ENCODE measurements at regions not wholly inside any gene's neighbourhood (a gene's known extent, or its start where the extent isn't known, plus 50 kb on each side); places are given as distances from the start of the nearest gene placed in this dataset.
A peak's percentile ranks its signal among the peaks of the same experiment; 100 is the strongest.
"Not testable (repeated sequence)": the region's sequence is repeated elsewhere in the genome, so short reads cannot be mapped to it uniquely, and the experiment has no call there.

DNA sequence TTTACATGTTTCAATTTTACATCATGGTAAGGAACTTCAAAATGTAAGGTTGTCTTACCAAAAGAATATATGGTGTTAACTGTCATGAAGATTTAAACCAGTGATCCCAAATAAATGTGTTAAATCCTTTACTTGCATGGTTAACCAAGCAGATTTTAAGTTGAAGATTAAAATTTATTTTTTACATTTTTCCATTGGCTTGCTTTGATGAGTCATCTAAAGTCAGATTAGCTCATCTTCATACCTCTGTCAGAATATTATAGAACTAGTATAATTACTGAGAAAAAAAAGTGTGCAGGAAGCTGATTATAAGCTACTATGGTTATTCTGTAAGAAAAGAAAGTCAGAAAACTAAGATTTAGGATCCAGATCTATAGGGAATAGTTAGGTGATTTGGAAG, 95.3 kb upstream of the DPH5 start:
- Histone ChIP-seq H3K36me3 (ENCODE audit: control insufficient read depth in 2 of 3, insufficient read depth in 3 of 3, low read length in 3 of 3) (no peaks in the 10 kb centered on the region), H3K9me3 (ENCODE audit: control insufficient read depth in 2 of 3, low read length in 3 of 3) (no peaks in the 10 kb centered on the region), H3K4me1 (ENCODE audit: control insufficient read depth in 2 of 2, insufficient read depth in 2 of 2, low read length in 2 of 2) (peaks cover 22 to 29% of the 10 kb centered on the region in 2 donors), H3K27me3 (ENCODE audit: control insufficient read depth in 2 of 2, insufficient read depth in 2 of 2, low read length in 2 of 2) (no peaks in the 10 kb centered on the region), H3K27ac (ENCODE audit: low read depth, low read length) (peak overlapping the region; percentile 63), H3K4me3 (ENCODE audit: low read length) (no peak overlapping the region)
- POLR2A ChIA-PET: interaction anchor here (1.9 to 2.4 kb wide), 2 partner anchors 16 to 115 kb away, joined by 10 to 17 read pairs; partner anchors contain the start of gene S1PR1
- Mint-ChIP-seq H3K9me3 (peaks cover 0 to 12% (median 2%) of the 10 kb centered on the region in 11 donors), H3K27me3 (peaks cover 0 to 4% (median 0%) of the 10 kb centered on the region in 5 donors), H3K36me3 (peaks cover 0 to 33% (median 0%) of the 10 kb centered on the region in 5 donors), H3K4me3 (peak overlapping the region in 7 of 10 donors; percentile 12 to 81 (median 44)), H3K27ac (peak overlapping the region; percentile 36 to 95 (median 91)), H3K4me1 (peaks cover 28 to 83% (median 69%) of the 10 kb centered on the region in 7 donors)
- CTCF ChIA-PET: interaction anchor here (1.3 to 3.1 kb wide), 2 partner anchors 13 to 167 kb away, joined by 4 to 12 read pairs; no protein-coding TSS in a partner anchor
- DNase-seq (no peak), ATAC-seq (no peak)
- intact Hi-C loops (cut with micrococcal nuclease): loop anchor here (1.0 to 10.0 kb wide), 3 partner anchors 7 to 96 kb away; partner anchors contain the start of gene DPH5 (in 1 of the 2)

DNA sequence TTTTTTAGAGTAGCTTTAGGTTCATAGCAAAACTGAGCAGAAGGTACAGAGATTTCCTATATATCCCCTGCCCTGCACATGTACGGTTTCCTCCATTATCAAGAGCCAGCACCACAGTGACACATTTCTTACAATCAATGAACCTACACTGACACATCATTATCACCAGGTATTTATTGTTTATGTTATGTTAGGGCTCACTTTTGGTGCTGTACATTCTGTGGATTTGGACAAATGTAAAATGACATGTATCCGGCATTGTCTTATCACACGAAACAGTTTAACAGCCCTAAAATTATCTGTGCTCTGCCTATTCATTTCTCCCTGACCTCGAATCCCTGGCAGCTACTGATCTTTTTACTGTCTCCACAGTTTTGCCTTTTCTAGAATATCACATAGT, 93.7 kb upstream of the DPH5 start:
- Histone ChIP-seq H3K4me3 (ENCODE audit: low read length) (no peak overlapping the region), H3K4me1 (ENCODE audit: control insufficient read depth in 2 of 2, insufficient read depth in 2 of 2, low read length in 2 of 2) (peaks cover 22 to 29% of the 10 kb centered on the region in 2 donors), H3K27ac (ENCODE audit: low read depth, low read length) (peak overlapping the region; percentile 17), H3K27me3 (ENCODE audit: control insufficient read depth in 2 of 2, insufficient read depth in 2 of 2, low read length in 2 of 2) (no peaks in the 10 kb centered on the region), H3K36me3 (ENCODE audit: control insufficient read depth in 2 of 3, insufficient read depth in 3 of 3, low read length in 3 of 3) (no peaks in the 10 kb centered on the region), H3K9me3 (ENCODE audit: control insufficient read depth in 2 of 3, low read length in 3 of 3) (no peaks in the 10 kb centered on the region)
- Mint-ChIP-seq H3K36me3 (peaks cover 0 to 33% (median 0%) of the 10 kb centered on the region in 5 donors), H3K4me1 (peaks cover 23 to 73% (median 63%) of the 10 kb centered on the region in 7 donors), H3K27ac (peak overlapping the region in 8 of 9 donors; percentile 35 to 95 (median 60)), H3K9me3 (peaks cover 0 to 8% (median 0%) of the 10 kb centered on the region in 11 donors), H3K4me3 (no peak overlapping the region), H3K27me3 (peaks cover 0 to 4% (median 0%) of the 10 kb centered on the region in 5 donors)
- CTCF ChIA-PET: interaction anchor here (0.6 to 1.5 kb wide), 5 partner anchors 17 to 239 kb away, joined by 3 to 5 read pairs (median 3); no protein-coding TSS in a partner anchor
- ATAC-seq (no peak), DNase-seq (no peak)
- intact Hi-C loops (cut with micrococcal nuclease): no loop called here
- POLR2A ChIA-PET: interaction anchor here (1.1 kb wide), 1 partner anchor 36 kb away, joined by 3 read pairs; no protein-coding TSS in a partner anchor

DNA sequence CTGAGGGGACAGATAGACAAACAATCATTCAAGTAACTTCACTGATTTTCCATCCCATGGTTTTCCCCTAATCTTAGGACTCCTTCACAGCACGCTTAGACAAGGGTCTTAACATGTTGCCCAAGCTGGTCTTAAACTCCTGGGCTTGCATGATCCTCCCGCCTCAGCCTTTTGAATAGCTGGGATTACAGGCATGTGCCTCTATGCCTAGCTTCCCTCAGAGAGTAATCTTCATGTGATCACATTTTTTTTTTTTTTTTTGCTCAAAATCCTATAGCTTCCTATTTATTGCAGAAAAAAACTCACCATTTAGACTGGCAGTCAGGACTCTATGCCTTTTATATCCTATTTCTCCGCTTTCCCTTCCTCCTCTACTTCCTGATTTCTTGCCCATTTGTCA, 90.4 kb upstream of the DPH5 start:
- peak overlapping the region in 7 of 9 donors; percentile 57 to 92 (median 68) for H3K27ac Mint-ChIP-seq
- Histone ChIP-seq H3K27me3 (ENCODE audit: control insufficient read depth in 2 of 2, insufficient read depth in 2 of 2, low read length in 2 of 2) (no peaks in the 10 kb centered on the region), H3K4me1 (ENCODE audit: control insufficient read depth in 2 of 2, insufficient read depth in 2 of 2, low read length in 2 of 2) (peaks cover 14 to 22% of the 10 kb centered on the region in 2 donors), H3K4me3 (ENCODE audit: low read length) (no peak overlapping the region), H3K36me3 (ENCODE audit: control insufficient read depth in 2 of 3, insufficient read depth in 3 of 3, low read length in 3 of 3) (no peaks in the 10 kb centered on the region), H3K9me3 (ENCODE audit: control insufficient read depth in 2 of 3, low read length in 3 of 3) (no peaks in the 10 kb centered on the region), H3K27ac (ENCODE audit: low read depth, low read length) (no peak overlapping the region)
- CTCF ChIA-PET: interaction anchor here (1.9 kb wide), 1 partner anchor 10 kb away, joined by 11 read pairs; no protein-coding TSS in a partner anchor
- peaks cover 0 to 4% (median 0%) of the 10 kb centered on the region in 5 donors for H3K27me3 Mint-ChIP-seq
- peak overlapping the region in 1 of 10 donors; percentile 30 for H3K4me3 Mint-ChIP-seq
- intact Hi-C loops (cut with micrococcal nuclease): no loop called here
- DNase-seq (no peak), ATAC-seq (no peak)
- H3K9me3 Mint-ChIP-seq: peaks cover 0 to 11% (median 3%) of the 10 kb centered on the region in 11 donors
- POLR2A ChIA-PET: interaction anchor here (0.7 to 4.1 kb wide), 5 partner anchors 11 to 121 kb away, joined by 3 to 27 read pairs (median 5); partner anchors contain the start of gene S1PR1
- H3K36me3 Mint-ChIP-seq: peaks cover 0 to 39% (median 3%) of the 10 kb centered on the region in 5 donors
- peaks cover 20 to 75% (median 64%) of the 10 kb centered on the region in 7 donors for H3K4me1 Mint-ChIP-seq

DNA sequence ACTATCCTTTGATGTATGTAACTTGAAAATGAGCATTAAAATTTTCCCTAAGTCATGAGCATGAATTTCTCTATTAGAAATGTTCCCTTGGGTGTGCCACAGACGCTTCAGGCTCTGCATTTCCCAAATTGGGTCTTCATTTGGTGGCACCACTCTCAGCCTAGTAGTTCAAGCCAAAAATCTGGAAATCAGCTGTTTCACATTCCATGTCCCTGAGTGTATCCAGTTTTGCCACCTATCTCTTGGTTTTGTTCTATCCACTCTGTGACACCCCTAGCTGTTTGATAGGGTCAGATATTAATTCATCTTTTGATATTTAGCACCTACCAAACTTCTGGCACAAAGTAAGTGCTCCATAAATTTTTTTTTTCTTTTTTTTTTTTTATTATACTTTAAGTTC, 89.5 kb upstream of the DPH5 start:
- no peak for DNase-seq
- Mint-ChIP-seq H3K9me3 (peaks cover 0 to 17% (median 3%) of the 10 kb centered on the region in 11 donors), H3K36me3 (peaks cover 0 to 45% (median 3%) of the 10 kb centered on the region in 5 donors), H3K4me1 (peaks cover 25 to 75% (median 64%) of the 10 kb centered on the region in 7 donors), H3K27me3 (peaks cover 0 to 4% (median 0%) of the 10 kb centered on the region in 5 donors), H3K27ac (peak overlapping the region in 5 of 9 donors; percentile 6 to 80 (median 51)), H3K4me3 (no peak overlapping the region)
- intact Hi-C loops (cut with micrococcal nuclease): no loop called here
- no peaks in the 10 kb centered on the region for H3K27me3 ChIP-seq (ENCODE audit: control insufficient read depth in 2 of 2, insufficient read depth in 2 of 2, low read length in 2 of 2)
- peaks cover 22 to 23% of the 10 kb centered on the region in 2 donors for H3K4me1 ChIP-seq (ENCODE audit: control insufficient read depth in 2 of 2, insufficient read depth in 2 of 2, low read length in 2 of 2)
- ChIA-PET POLR2A (interaction anchor here (0.7 to 4.1 kb wide), 6 partner anchors 8 to 176 kb away, joined by 3 to 27 read pairs (median 6); partner anchors contain the start of gene S1PR1), CTCF (interaction anchor here (1.9 kb wide), 1 partner anchor 11 kb away, joined by 11 read pairs; no protein-coding TSS in a partner anchor)
- no peaks in the 10 kb centered on the region for H3K9me3 ChIP-seq (ENCODE audit: control insufficient read depth in 2 of 3, low read length in 3 of 3)
- no peak overlapping the region for H3K27ac ChIP-seq (ENCODE audit: low read depth, low read length)
- ATAC-seq: no peak
- no peaks in the 10 kb centered on the region for H3K36me3 ChIP-seq (ENCODE audit: control insufficient read depth in 2 of 3, insufficient read depth in 3 of 3, low read length in 3 of 3)
- no peak overlapping the region for H3K4me3 ChIP-seq (ENCODE audit: low read length)

DNA sequence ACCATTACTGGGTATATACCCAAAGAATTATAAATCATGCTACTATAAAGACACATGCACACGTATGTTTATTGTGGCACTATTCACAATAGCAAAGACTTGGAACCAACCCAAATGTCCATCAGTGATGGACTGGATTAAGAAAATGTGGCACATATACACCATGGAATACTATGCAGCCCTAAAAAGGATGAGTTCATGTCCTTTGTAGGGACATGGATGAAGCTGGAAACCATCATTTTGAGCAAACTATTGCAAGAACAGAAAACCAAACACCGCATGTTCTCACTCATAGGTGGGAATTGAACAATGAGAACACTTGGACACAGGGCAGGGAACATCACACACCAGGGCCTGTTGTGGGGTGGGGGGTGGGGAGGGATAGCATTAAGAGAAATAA, 88.5 kb upstream of the DPH5 start:
- CTCF ChIA-PET: interaction anchor here (0.5 kb wide), 1 partner anchor 99 kb away, joined by 3 read pairs; no protein-coding TSS in a partner anchor
- H3K4me3 ChIP-seq (ENCODE audit: low read length); H3K4me3 Mint-ChIP-seq; H3K36me3 ChIP-seq (ENCODE audit: control insufficient read depth in 2 of 3, insufficient read depth in 3 of 3, low read length in 3 of 3); H3K27me3 ChIP-seq (ENCODE audit: control insufficient read depth in 2 of 2, insufficient read depth in 2 of 2, low read length in 2 of 2); ATAC-seq; H3K27me3 Mint-ChIP-seq; H3K27ac ChIP-seq (ENCODE audit: low read depth, low read length); H3K9me3 ChIP-seq (ENCODE audit: control insufficient read depth in 2 of 3, low read length in 3 of 3); DNase-seq: not testable (repeated sequence)
- Mint-ChIP-seq H3K27ac (peak overlapping the region in 8 of 9 donors; percentile 48 to 100 (median 100)), H3K4me1 (peaks cover 25 to 73% (median 64%) of the 10 kb centered on the region in 7 donors), H3K9me3 (peaks cover 0 to 21% (median 5%) of the 10 kb centered on the region in 11 donors), H3K36me3 (peaks cover 0 to 48% (median 3%) of the 10 kb centered on the region in 5 donors)
- POLR2A ChIA-PET: interaction anchor here (0.9 to 4.1 kb wide), 3 partner anchors 9 to 123 kb away, joined by 3 to 27 read pairs (median 23); partner anchors contain the start of gene S1PR1
- H3K4me1 ChIP-seq (ENCODE audit: control insufficient read depth in 2 of 2, insufficient read depth in 2 of 2, low read length in 2 of 2): peaks cover 23 to 32% of the 10 kb centered on the region in 2 donors
- intact Hi-C loops (cut with micrococcal nuclease): loop anchor here in 1 of 2 donors (5.0 kb wide), 1 partner anchor 672 kb away; no protein-coding TSS in a partner anchor

DNA sequence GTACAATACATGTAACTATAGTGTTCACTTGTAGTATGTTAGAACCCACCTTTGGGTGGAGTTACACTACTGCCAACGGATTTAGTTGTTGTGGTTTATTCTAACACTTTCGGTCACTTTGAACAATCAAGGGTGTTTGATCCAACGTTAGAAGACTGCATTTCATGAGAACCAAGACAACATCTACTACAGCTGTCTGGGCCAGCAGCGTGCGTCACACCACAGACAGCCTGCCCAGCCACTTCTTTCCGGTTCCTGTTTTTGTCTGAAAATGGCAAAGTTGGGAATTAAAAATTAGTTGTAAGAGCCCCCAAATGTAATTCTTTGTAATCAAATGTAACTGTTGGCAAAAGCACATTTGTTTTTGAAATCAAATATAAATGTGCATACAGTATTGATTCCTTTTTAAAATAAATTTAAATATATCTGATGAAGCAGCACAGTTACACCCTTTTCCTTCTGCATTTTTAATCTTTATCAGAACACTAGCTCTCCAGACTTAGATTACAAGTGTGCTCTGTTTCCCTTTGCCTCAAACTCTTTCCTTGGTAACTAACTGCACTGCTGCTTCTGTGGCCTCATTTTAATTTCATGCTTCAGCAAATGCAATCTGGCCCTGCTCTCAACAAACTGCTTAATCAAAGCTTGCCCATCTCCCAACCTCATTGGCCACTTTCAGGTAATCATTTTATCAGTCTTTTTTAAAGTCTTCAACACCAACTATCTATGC, 86.6 kb upstream of the DPH5 start:
- H3K36me3 ChIP-seq (ENCODE audit: control insufficient read depth in 2 of 3, insufficient read depth in 3 of 3, low read length in 3 of 3): no peaks in the 10 kb centered on the region
- POLR2A ChIA-PET: interaction anchor here (0.6 to 3.0 kb wide), 24 partner anchors 10 to 187 kb away, joined by 3 to 77 read pairs (median 4); partner anchors contain the start of genes DPH5 and S1PR1
- peak overlapping the region; percentile 84 for H3K27ac ChIP-seq (ENCODE audit: low read depth, low read length)
- CTCF ChIA-PET: interaction anchor here (0.8 to 1.8 kb wide), 11 partner anchors 10 to 190 kb away, joined by 3 to 10 read pairs (median 4); no protein-coding TSS in a partner anchor
- H3K4me1 Mint-ChIP-seq: peaks cover 32 to 79% (median 71%) of the 10 kb centered on the region in 7 donors
- peak overlapping the region; percentile 95 to 100 (median 99) for H3K27ac Mint-ChIP-seq
- peak overlapping the region; percentile 33 for H3K4me3 ChIP-seq (ENCODE audit: low read length)
- ATAC-seq (peak; percentile 97), DNase-seq (peak; percentile 29 to 95 (median 91))
- H3K4me1 ChIP-seq (ENCODE audit: control insufficient read depth in 2 of 2, insufficient read depth in 2 of 2, low read length in 2 of 2): peaks cover 23 to 43% of the 10 kb centered on the region in 2 donors
- no peaks in the 10 kb centered on the region for H3K27me3 Mint-ChIP-seq
- no peaks in the 10 kb centered on the region for H3K9me3 ChIP-seq (ENCODE audit: control insufficient read depth in 2 of 3, low read length in 3 of 3)
- H3K9me3 Mint-ChIP-seq: peaks cover 0 to 22% (median 5%) of the 10 kb centered on the region in 11 donors
- H3K4me3 Mint-ChIP-seq: peak overlapping the region; percentile 32 to 85 (median 78)
- H3K36me3 Mint-ChIP-seq: peaks cover 0 to 53% (median 3%) of the 10 kb centered on the region in 5 donors
- intact Hi-C loops (cut with micrococcal nuclease): loop anchor here (1.0 to 5.0 kb wide), 16 partner anchors 8 to 670 kb away; partner anchors contain the start of gene DPH5 (in 1 of the 2)
- no peaks in the 10 kb centered on the region for H3K27me3 ChIP-seq (ENCODE audit: control insufficient read depth in 2 of 2, insufficient read depth in 2 of 2, low read length in 2 of 2)

All from naive thymus-derived CD4-positive, alpha-beta T cell (primary cell).